A673 (cell line): ENCODE measurements at regions not wholly inside any gene's neighbourhood (a gene's known extent, or its start where the extent isn't known, plus 50 kb on each side); places are given as distances from the start of the nearest gene placed in this dataset.

Source experiments
- BruUV-seq: library from RNA; stranded (reverse); fragments of 400-500 nt; replicated peaks from 2 replicates; lab custom pipeline; 2021; lab: Mats Ljungman, UMichigan
- CTCF ChIA-PET: fragments of 300-600 bp; sonication (Branson Sonifier 250); formaldehyde crosslinking; loops from one replicate; lab custom pipeline; 2022; ENCODE audit warnings: antibody characterized with exemption; lab: Charles Lee
- POLR2A ChIA-PET: fragments of 300-600 bp; sonication (Branson Sonifier 250); formaldehyde crosslinking; loops from one replicate; lab custom pipeline; 2022; ENCODE audit warnings: antibody characterized with exemption; ENCODE audit not compliant: low non-redundant PET; lab: Charles Lee
- DNase-seq: peaks from one replicate; pipeline ENCODE4 v3.0.0-alpha.2; 2015; ENCODE audit warnings: low spot score
- H3K27ac ChIP-seq: fragments of 200-600 bp; sonication (generic); 2 replicates; pipeline ENCODE4 v1.5.1; 2016; ENCODE audit warnings: mixed run types, low read depth, mild to moderate bottlenecking, mixed read lengths, antibody characterized with exemption, low read length; ENCODE audit not compliant: poor library complexity, severe bottlenecking
- H3K27me3 ChIP-seq: fragments of 200-600 bp; sonication (generic); replicated peaks from 2 replicates; pipeline ENCODE4 v1.6.1; 2017; ENCODE audit warnings: mixed run types, low read depth, mild to moderate bottlenecking, mixed read lengths, antibody characterized with exemption, low read length; ENCODE audit not compliant: insufficient read depth, poor library complexity
- H3K36me3 ChIP-seq: fragments of 200-600 bp; sonication (generic); 2 replicates; pipeline ENCODE4 v1.6.1; 2016; ENCODE audit warnings: mixed run types, mild to moderate bottlenecking, mixed read lengths, antibody characterized with exemption, low read length; ENCODE audit not compliant: insufficient read depth, poor library complexity, severe bottlenecking
- H3K4me1 ChIP-seq: fragments of 200-600 bp; sonication (generic); 2 replicates; pipeline ENCODE4 v1.6.1; 2017; ENCODE audit warnings: mixed run types, mild to moderate bottlenecking, mixed read lengths, antibody characterized with exemption, low read length; ENCODE audit not compliant: insufficient read depth, poor library complexity, severe bottlenecking
- H3K4me3 ChIP-seq: fragments of 200-600 bp; sonication (generic); 2 replicates; pipeline ENCODE4 v1.5.1; 2016; ENCODE audit warnings: low read depth, mixed run types, mild to moderate bottlenecking, mixed read lengths, low read length; ENCODE audit not compliant: poor library complexity, severe bottlenecking
- H3K9me3 ChIP-seq: fragments of 200-600 bp; sonication (generic); 2 replicates; pipeline ENCODE4 v1.6.1; 2016; ENCODE audit warnings: mixed run types, low read depth, mild to moderate bottlenecking, mixed read lengths, antibody characterized with exemption, low read length; ENCODE audit not compliant: poor library complexity, severe bottlenecking
- EZH2 ChIP-seq: fragments of 200-600 bp; sonication (generic); IDR thresholded peaks from 2 replicates; pipeline ENCODE4 v1.6.1; 2017; ENCODE audit warnings: borderline replicate concordance, low read depth, mild to moderate bottlenecking, mixed read lengths, antibody characterized with exemption, low read length; ENCODE audit not compliant: poor library complexity, severe bottlenecking
- intact Hi-C: fragments of 100-400 bp; cut with micrococcal nuclease; formaldehyde crosslinking; loops from one replicate; pipeline ENCODE4 v1.10.0; 2022; ENCODE audit not compliant: unreplicated experiment
- TF ChIP-seq, protein P1 (sequence below): fragments of 300-800, 200-600 bp; sonication (generic); conservative IDR thresholded peaks from 2 replicates; pipeline ENCODE4 v1.5.1; 2017; ENCODE audit warnings: low read depth, mild to moderate bottlenecking, antibody characterized with exemption, low read length, moderate library complexity, mixed read lengths

GRCh38 chr4:123976819-123977218 is 580.2 kb downstream of the SPRY1 start:
- intact Hi-C loops = loop anchor here (5.0 kb wide), 1 partner anchor 120 kb away; no protein-coding TSS in a partner anchor
- ChIA-PET POLR2A (no interaction called here), CTCF (no interaction called here)
- no peak for DNase-seq
- Histone ChIP-seq H3K36me3 (no peaks in the 10 kb centered on the region), H3K4me3 (no peak overlapping the region), H3K9me3 (peaks cover 11% of the 10 kb centered on the region), H3K4me1 (peaks cover 34% of the 10 kb centered on the region), H3K27ac (peak overlapping the region; percentile 21), H3K27me3 (no peaks in the 10 kb centered on the region)
- TF ChIP-seq EZH2 = no peak
- no TSS peak for BruUV-seq

DNA sequence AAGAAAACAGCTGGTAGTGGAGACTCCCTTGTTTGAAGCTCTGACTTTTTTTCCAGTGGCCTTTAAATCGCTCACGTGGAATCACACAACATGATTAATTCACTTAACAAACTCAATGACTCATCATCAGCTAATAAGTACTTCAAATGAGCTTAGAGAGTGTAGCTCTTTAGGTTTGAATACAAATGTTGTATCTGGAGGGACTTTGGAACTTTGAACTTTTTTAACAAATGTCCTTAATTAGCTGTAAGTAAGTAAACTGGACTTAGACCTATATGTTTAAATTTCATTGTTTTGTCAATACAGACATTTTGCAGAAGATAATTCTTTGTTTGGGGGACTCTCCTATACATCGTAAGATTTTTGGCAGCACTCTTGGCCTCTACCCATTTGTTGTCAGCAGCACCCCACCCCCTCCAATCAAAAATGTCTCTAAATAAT is 581.1 kb downstream of the SPRY1 start:
- no peak overlapping the region for H3K27ac ChIP-seq
- no peak for TF ChIP-seq EZH2
- TF ChIP-seq, protein P1, sequence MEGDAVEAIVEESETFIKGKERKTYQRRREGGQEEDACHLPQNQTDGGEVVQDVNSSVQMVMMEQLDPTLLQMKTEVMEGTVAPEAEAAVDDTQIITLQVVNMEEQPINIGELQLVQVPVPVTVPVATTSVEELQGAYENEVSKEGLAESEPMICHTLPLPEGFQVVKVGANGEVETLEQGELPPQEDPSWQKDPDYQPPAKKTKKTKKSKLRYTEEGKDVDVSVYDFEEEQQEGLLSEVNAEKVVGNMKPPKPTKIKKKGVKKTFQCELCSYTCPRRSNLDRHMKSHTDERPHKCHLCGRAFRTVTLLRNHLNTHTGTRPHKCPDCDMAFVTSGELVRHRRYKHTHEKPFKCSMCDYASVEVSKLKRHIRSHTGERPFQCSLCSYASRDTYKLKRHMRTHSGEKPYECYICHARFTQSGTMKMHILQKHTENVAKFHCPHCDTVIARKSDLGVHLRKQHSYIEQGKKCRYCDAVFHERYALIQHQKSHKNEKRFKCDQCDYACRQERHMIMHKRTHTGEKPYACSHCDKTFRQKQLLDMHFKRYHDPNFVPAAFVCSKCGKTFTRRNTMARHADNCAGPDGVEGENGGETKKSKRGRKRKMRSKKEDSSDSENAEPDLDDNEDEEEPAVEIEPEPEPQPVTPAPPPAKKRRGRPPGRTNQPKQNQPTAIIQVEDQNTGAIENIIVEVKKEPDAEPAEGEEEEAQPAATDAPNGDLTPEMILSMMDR = no peak
- no peaks in the 10 kb centered on the region for H3K36me3 ChIP-seq
- ChIA-PET CTCF (no interaction called here), POLR2A (no interaction called here)
- BruUV-seq = no TSS peak
- intact Hi-C loops = loop anchor here (5.0 kb wide), 1 partner anchor 120 kb away; no protein-coding TSS in a partner anchor
- peaks cover 34% of the 10 kb centered on the region for H3K4me1 ChIP-seq
- DNase-seq = peak; percentile 60
- peaks cover 11% of the 10 kb centered on the region for H3K9me3 ChIP-seq
- H3K4me3 ChIP-seq = no peak overlapping the region
- H3K27me3 ChIP-seq = no peaks in the 10 kb centered on the region

GRCh38 chr4:123978637-123979036 is 582.0 kb downstream of the SPRY1 start:
- BruUV-seq = no TSS peak
- DNase-seq = no peak
- Histone ChIP-seq H3K36me3 (no peaks in the 10 kb centered on the region), H3K4me3 (no peak overlapping the region), H3K4me1 (peaks cover 34% of the 10 kb centered on the region), H3K27me3 (no peaks in the 10 kb centered on the region), H3K9me3 (peaks cover 11% of the 10 kb centered on the region), H3K27ac (no peak overlapping the region)
- ChIA-PET CTCF (no interaction called here), POLR2A (no interaction called here)
- intact Hi-C loops = loop anchor here (5.0 kb wide), 1 partner anchor 121 kb away; no protein-coding TSS in a partner anchor
- TF ChIP-seq EZH2 = no peak
- TF ChIP-seq, protein P1 = no peak

DNA sequence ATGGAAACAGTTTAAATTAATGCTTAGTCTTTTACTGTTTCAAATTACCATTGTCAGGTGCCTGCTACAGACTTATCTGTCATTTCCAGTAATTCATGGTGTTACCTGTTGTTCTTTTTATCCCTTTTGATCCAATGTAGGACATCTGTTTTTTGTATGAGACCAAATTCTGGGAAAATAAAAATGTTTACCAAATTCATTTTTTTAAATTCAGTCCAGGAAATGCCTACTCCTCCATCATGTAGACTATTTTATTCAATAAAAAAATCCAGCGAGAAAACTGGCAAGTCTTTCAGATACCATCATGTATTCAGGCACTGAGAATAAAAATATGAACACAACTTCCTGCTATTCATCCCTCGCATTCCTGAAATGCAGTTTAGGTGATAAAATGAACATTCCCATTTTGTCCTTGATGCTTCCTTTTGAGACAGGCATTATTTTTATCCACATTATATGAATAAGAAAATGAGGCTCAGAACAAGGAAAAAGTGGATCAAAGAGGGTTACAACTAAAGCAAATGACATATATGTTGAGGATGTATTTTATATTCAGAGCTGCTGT is 584.2 kb downstream of the SPRY1 start:
- peaks cover 11% of the 10 kb centered on the region for H3K9me3 ChIP-seq
- CTCF ChIA-PET = no interaction called here
- DNase-seq = no peak
- no peak overlapping the region for H3K27ac ChIP-seq
- peaks cover 21% of the 10 kb centered on the region for H3K4me1 ChIP-seq
- H3K4me3 ChIP-seq = no peak overlapping the region
- H3K27me3 ChIP-seq = no peaks in the 10 kb centered on the region
- no peak for TF ChIP-seq EZH2
- TF ChIP-seq, protein P1 = no peak
- BruUV-seq = no TSS peak
- intact Hi-C loops = no loop called here
- POLR2A ChIA-PET = no interaction called here
- H3K36me3 ChIP-seq = no peaks in the 10 kb centered on the region
